ENCODE measurements at regions not wholly inside any gene's neighbourhood (a gene's known extent, or its start where the extent isn't known, plus 50 kb on each side); places are given as distances from the start of the nearest gene placed in this dataset.

- BruUV-seq (replicated peaks): no TSS peak
- no peaks in the 10 kb centered on the region for H3K9me1 ChIP-seq (ENCODE audit: control insufficient read depth, insufficient read depth, low read length)
- no peaks in the 10 kb centered on the region for H3K9me3 ChIP-seq (replicated peaks; ENCODE audit: control insufficient read depth, insufficient read depth, low read depth, low read length)
- TF ChIP-seq TAL1 (IDR thresholded peaks at IDR 0.05): peak; percentile 53; the same call in 1 of the 2 replicates
- peak; percentile 44; the same call in 1 of the 2 replicates for TF ChIP-seq TCF3 (CRISPR knock-in tag; IDR thresholded peaks at IDR 0.05)
- peak; percentile 59 for TF ChIP-seq CBFA2T3 (IDR thresholded peaks at IDR 0.05)
- TF ChIP-seq KDM1A (IDR thresholded peaks at IDR 0.05): peak in 1 of 2 experiments; percentile 22; a peak in 1 of 4 replicates
- TF ChIP-seq GTF2F1 (IDR thresholded peaks at IDR 0.05; ENCODE audit: low read depth, low read length): no peak
- TF ChIP-seq RFX7 (CRISPR knock-in tag; IDR thresholded peaks at IDR 0.05): no peak
- peak; percentile 64; the same call in 1 of the 2 replicates for TF ChIP-seq EP300 (IDR thresholded peaks at IDR 0.05; ENCODE audit: low read length)
- TF ChIP-seq HDAC1 (IDR thresholded peaks at IDR 0.05): peak in 1 of 2 experiments; percentile 27; a peak in 1 of 4 replicates
- TF ChIP-seq CLOCK (CRISPR knock-in tag; IDR thresholded peaks at IDR 0.05; ENCODE audit: borderline replicate concordance): no peak
- 0 out of 2 replicates have a peak, but pooled peaks have one; percentile 49 for TF ChIP-seq DPF2 (IDR thresholded peaks at IDR 0.05)
- peak; percentile 59; the same call in 1 of the 2 replicates for TF ChIP-seq SMARCA4 (IDR thresholded peaks at IDR 0.05)
- TF ChIP-seq TBL1XR1 (IDR thresholded peaks at IDR 0.05; ENCODE audit: low read length in 2 of 2): no peak
- TF ChIP-seq FOXM1 (IDR thresholded peaks at IDR 0.05; ENCODE audit: low read depth): 0 out of 2 replicates have a peak, but pooled peaks have one; percentile 9
- TF ChIP-seq FOXM1 (CRISPR knock-in tag; IDR thresholded peaks at IDR 0.05; ENCODE audit: low read depth): no peak
- TF ChIP-seq CBFA2T2 (conservative IDR thresholded peaks at IDR 0.05): 0 out of 2 replicates have a peak, but pooled peaks have one; percentile 26
- peak; percentile 85 for TF ChIP-seq ARID1B (IDR thresholded peaks at IDR 0.05)
- no peak for TF ChIP-seq OTX1 (CRISPR knock-in tag; IDR thresholded peaks at IDR 0.05)
- intact Hi-C loops (cut with micrococcal nuclease) (loop anchor here (10.0 kb wide), 1 partner anchor 189 kb away; no protein-coding TSS in a partner anchor), in situ Hi-C loops (cut with MboI) (no loop called here)
- H3K27ac ChIP-seq (ENCODE audit: extremely low read depth, low read depth, low read length): peak overlapping the region; percentile 60
- no peaks in the 10 kb centered on the region for H4K20me1 ChIP-seq (replicated peaks; ENCODE audit: control insufficient read depth, insufficient read depth, low read length)
- no peaks in the 10 kb centered on the region for H3K36me3 ChIP-seq (ENCODE audit: control insufficient read depth, insufficient read depth, low read length)
- ChIA-PET CTCF (ENCODE audit: low intra/inter-chr PET ratio) (no interaction called here), POLR2A (no interaction called here)
- H3K27me3 ChIP-seq (ENCODE audit: control insufficient read depth in 2 of 2, insufficient read depth in 2 of 2, low read length in 2 of 2): no peaks in the 10 kb centered on the region
- ATAC-seq (peak; percentile 63), DNase-seq (ENCODE audit: extremely low read depth in 1 of 4, low spot score in 3 of 4) (peak in 2 of 4 experiments; percentile 13 to 17), FAIRE-seq (no peak)
- H3K4me2 ChIP-seq (ENCODE audit: insufficient read depth, low read length): peak overlapping the region; percentile 58
- peaks cover 5 to 13% of the 10 kb centered on the region in 2 experiments; a peak in 4 of 5 replicates for H3K4me1 ChIP-seq (replicated peaks in 1 of 2; ENCODE audit: control insufficient read depth in 2 of 2, insufficient read depth in 2 of 2, low read length in 2 of 2)
- peak overlapping the region in 1 of 2 experiments; percentile 14; a peak in 2 of 4 replicates for H3K9ac ChIP-seq (ENCODE audit: insufficient read depth in 1 of 2, low read depth in 2 of 2, low read length in 2 of 2)
- WGBS (ENCODE audit: insufficient coverage, low coverage, missing lambda C conversion rate): 6% methylated on average over 4 of the region's 4 CpGs
- H3K79me2 ChIP-seq (ENCODE audit: control insufficient read depth, insufficient read depth, low read length): peaks cover 28% of the 10 kb centered on the region; the same call in 2 of the 3 replicates
- H2AFZ ChIP-seq (ENCODE audit: low read depth, low read length): peak overlapping the region; percentile 28
- no peak overlapping the region for H3K4me3 ChIP-seq
Measured at GRCh38 chr2:83786140-83786539, 672.9 kb downstream of the SUCLG1 start.
